ENCODE measurements at regions not wholly inside any gene's neighbourhood (a gene's known extent, or its start where the extent isn't known, plus 50 kb on each side); places are given as distances from the start of the nearest gene placed in this dataset.

- TF ChIP-seq CTCF (IDR thresholded peaks at IDR 0.05 in 2 of 3, conservative IDR thresholded peaks at IDR 0.05 in 1 of 3; ENCODE audit: borderline replicate concordance in 1 of 3, insufficient read depth in 1 of 3, low read depth in 2 of 3, low read length in 2 of 3) = no peak
- no peak for TF ChIP-seq ZNF274 (IDR thresholded peaks at IDR 0.05; ENCODE audit: low read depth, low read length)
- no peak for TF ChIP-seq ZBTB33 (IDR thresholded peaks at IDR 0.05; ENCODE audit: extremely low read depth, insufficient replicate concordance, low read length)
- TF ChIP-seq CEBPB (IDR thresholded peaks at IDR 0.05; ENCODE audit: low read depth) = no peak
- TF ChIP-seq CBX3 (IDR thresholded peaks at IDR 0.05; ENCODE audit: low read depth) = no peak
These were observed 1285.4 kb downstream of the PCDH18 start (continued) for GRCh38 chr4:136246876-136247275.

DNA sequence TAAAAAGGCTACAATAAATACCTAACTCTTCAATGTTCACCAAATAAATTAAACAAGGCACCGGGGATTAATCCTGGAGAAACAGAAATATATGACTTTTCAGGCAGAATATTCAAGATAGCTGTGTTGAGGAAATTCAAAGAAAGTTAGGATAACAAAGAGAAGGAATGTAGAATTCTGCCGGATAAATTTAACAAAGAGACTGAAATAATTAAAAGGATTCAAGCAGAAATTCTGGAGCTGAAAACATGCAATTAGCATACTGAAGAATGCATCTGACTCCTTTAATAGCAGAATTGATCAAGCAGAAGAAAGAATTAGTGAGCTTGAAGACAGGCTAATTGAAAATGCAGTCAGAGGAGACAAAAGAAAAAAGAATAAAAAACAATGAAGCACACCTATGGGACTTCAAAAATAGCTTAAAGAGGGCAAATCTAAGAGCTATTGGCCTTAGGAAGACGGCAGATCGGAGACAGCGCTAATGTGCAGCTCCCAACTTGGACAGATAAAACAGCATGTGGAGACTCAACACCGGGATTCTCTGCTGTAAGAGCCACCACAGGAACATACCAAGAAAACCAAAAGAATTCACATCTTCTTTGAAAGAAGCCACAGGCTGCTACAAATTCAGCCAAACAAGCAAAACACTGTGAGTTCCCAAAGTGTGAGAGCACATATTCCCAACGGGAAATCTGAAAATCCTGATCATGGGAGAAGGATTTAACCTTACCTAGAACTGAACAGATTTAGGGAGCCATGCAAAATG lies 1290.9 kb downstream of the PCDH18 start:
- RAD21 ChIA-PET (ENCODE audit: low non-redundant PET in 1 of 2, low total read pairs in 2 of 2, uncharacterized antibody in 2 of 2, unreplicated experiment in 2 of 2) = no interaction called here
- DNase-seq (ENCODE audit: low read depth, low spot score) = no peak
- H3K27me3 ChIP-seq (ENCODE audit: insufficient read depth, low read length) = no peaks in the 10 kb centered on the region
- BruUV-seq (replicated peaks) = no TSS peak
- H3K9ac ChIP-seq (ENCODE audit: low read length) = no peak overlapping the region
- H3K4me1 ChIP-seq (ENCODE audit: control insufficient read depth in 1 of 2, insufficient read depth in 2 of 2, low read length in 2 of 2) = no peaks in the 10 kb centered on the region
- no peak overlapping the region for H3K4me2 ChIP-seq (ENCODE audit: low read length)
- no peak overlapping the region for H3K4me3 ChIP-seq (replicated peaks in 1 of 2; ENCODE audit: low read depth in 1 of 2, low read length in 2 of 2)
- CTCF ChIA-PET = no interaction called here
- no peaks in the 10 kb centered on the region for H3K9me3 ChIP-seq (ENCODE audit: control insufficient read depth in 1 of 2, insufficient read depth in 1 of 2, low read depth in 1 of 2, low read length in 2 of 2)
- H3K9me2 ChIP-seq (ENCODE audit: insufficient read depth) = no peaks in the 10 kb centered on the region
- no peak overlapping the region for H2AFZ ChIP-seq (ENCODE audit: low read depth, low read length, poor library complexity, severe bottlenecking)
- TF ChIP-seq POLR2AphosphoS5 (IDR thresholded peaks at IDR 0.05; ENCODE audit: low read depth, low read length) = no peak
- no peak for TF ChIP-seq YY1 (IDR thresholded peaks at IDR 0.05; ENCODE audit: extremely low read depth, insufficient replicate concordance, low read depth, low read length)
- TF ChIP-seq POLR2A (IDR thresholded peaks at IDR 0.05; ENCODE audit: borderline replicate concordance, extremely low read depth, insufficient read depth, insufficient read length) = no peak
- no peak for TF ChIP-seq MAX (IDR thresholded peaks at IDR 0.05)
- no peak for TF ChIP-seq ZNF274 (IDR thresholded peaks at IDR 0.05; ENCODE audit: low read depth, low read length)
- TF ChIP-seq CTCF (IDR thresholded peaks at IDR 0.05 in 2 of 3, conservative IDR thresholded peaks at IDR 0.05 in 1 of 3; ENCODE audit: borderline replicate concordance in 1 of 3, insufficient read depth in 1 of 3, low read depth in 2 of 3, low read length in 2 of 3) = no peak
- no peaks in the 10 kb centered on the region for H4K20me1 ChIP-seq (ENCODE audit: insufficient read depth)
- ATAC-seq = no peak
- no peaks in the 10 kb centered on the region for H3K79me2 ChIP-seq (ENCODE audit: insufficient read depth, low read length)
- POLR2A ChIA-PET = no interaction called here
- no peak overlapping the region for H3K27ac ChIP-seq (ENCODE audit: low read depth, low read length)
- intact Hi-C loops (cut with micrococcal nuclease) = no loop called here
- H3K36me3 ChIP-seq (ENCODE audit: control insufficient read depth in 1 of 2, insufficient read depth in 2 of 2, low read length in 2 of 2) = no peaks in the 10 kb centered on the region

All from HCT116 (cell line).